NT2/D1 (cell line): ENCODE measurements at regions not wholly inside any gene's neighbourhood (a gene's known extent, or its start where the extent isn't known, plus 50 kb on each side); places are given as distances from the start of the nearest gene placed in this dataset.

Experiments used
- SUZ12 ChIP-seq: IDR thresholded peaks from 2 replicates; pipeline ENCODE4 v1.6.1; 2011; ENCODE audit not compliant: insufficient read length, insufficient read depth; ENCODE audit errors: extremely low read depth
- YY1 ChIP-seq: IDR thresholded peaks from 2 replicates; pipeline ENCODE4 v1.6.1; 2011; ENCODE audit not compliant: insufficient read length, insufficient read depth
- ZNF274 ChIP-seq: IDR thresholded peaks from 2 replicates; pipeline ENCODE4 v1.6.1; 2011; ENCODE audit warnings: mild to moderate bottlenecking, low read depth, low read length

- TF ChIP-seq ZNF274: no peak
- no peak for TF ChIP-seq SUZ12
- no peak for TF ChIP-seq YY1
Measured at GRCh38 chr16:64780445-64780844, 341.4 kb downstream of the CDH11 start.
